Esophagus muscularis mucosa (tissue), 4 donors: ENCODE measurements at regions not wholly inside any gene's neighbourhood (a gene's known extent, or its start where the extent isn't known, plus 50 kb on each side); places are given as distances from the start of the nearest gene placed in this dataset.

Experiments
- CTCF ChIP-seq, 3 experiments: fragments of 200-600 bp in 2 of 3; fragments of 450-650 bp in 1 of 3; sonication (generic) in 2 of 3; IDR thresholded peaks; one replicate each; pipeline ENCODE4 v1.5.1; 2017 to 2019; ENCODE audit warnings: antibody characterized with exemption in 3 of 3, mild to moderate bottlenecking in 2 of 3, moderate library complexity in 1 of 3
- EP300 ChIP-seq: sonication (generic); formaldehyde crosslinking; IDR thresholded peaks from one replicate; pipeline ENCODE4 v1.6.1; 2017; ENCODE audit warnings: antibody characterized with exemption
- POLR2A ChIP-seq: fragments of 450-650 bp; IDR thresholded peaks from one replicate; pipeline ENCODE4 v1.6.1; 2017; ENCODE audit warnings: antibody characterized with exemption, moderate library complexity, mild to moderate bottlenecking, low read depth

DNA sequence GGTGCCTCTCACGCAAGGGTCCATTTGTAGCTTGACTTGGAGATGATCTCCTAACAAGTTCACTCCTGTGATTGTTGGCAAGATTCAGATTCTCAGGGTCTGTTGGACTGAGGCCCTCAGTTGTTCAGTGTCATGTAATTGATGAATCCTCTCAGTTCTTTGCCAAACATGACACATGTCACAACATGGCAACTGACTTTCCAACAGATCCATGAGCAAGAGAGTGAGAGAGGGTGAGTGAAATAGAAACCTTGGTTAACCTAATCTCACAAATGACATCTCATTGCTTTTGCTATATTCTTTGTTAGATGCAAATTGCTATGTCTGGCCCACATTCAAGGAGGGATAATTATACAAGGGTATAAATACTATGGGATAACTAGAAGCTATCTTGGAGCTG is 231.0 kb upstream of the PCDH10 start:
- TF ChIP-seq POLR2A (no peak), EP300 (no peak), CTCF (IDR thresholded peaks at IDR 0.05) (no peak)
